ENCODE measurements at regions not wholly inside any gene's neighbourhood (a gene's known extent, or its start where the extent isn't known, plus 50 kb on each side); places are given as distances from the start of the nearest gene placed in this dataset.

DNA sequence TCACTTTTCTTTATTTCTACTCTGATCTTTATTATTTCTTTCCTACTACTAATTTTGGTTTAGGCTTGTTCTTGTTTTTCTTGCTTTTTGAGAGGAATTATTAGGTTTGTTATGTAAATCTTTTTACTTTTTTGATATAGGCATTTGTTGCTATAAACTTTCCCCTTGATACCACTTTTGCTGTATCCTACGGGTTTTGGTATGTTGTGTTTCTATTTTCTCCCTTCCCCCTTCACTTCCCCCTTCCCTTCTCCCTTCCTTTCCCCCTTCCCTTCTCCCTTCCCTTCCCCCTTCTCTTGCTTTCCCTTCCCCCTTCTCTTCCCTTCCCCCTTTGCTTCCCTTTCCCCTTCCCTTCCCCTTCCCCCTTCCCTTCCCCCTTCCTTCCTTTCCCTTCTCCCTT is 529.6 kb downstream of the RAB38 start:
- DNase-seq (no peak), ATAC-seq (no peak)
- H3K36me3 ChIP-seq: no peaks in the 10 kb centered on the region
- TF ChIP-seq CTCF (IDR thresholded peaks at IDR 0.05): no peak
- no peaks in the 10 kb centered on the region for H3K27me3 ChIP-seq
- intact Hi-C loops (cut with DNase I): no loop called here
- H3K4me3 ChIP-seq: no peak overlapping the region
- H3K4me1 ChIP-seq: no peaks in the 10 kb centered on the region
- no peak overlapping the region for H3K27ac ChIP-seq
- peaks cover 0 to 14% of the 10 kb centered on the region in 2 donors for H3K9me3 ChIP-seq

GRCh38 chr11:87639753-87640364 is 535.4 kb downstream of the RAB38 start:
- no peak for TF ChIP-seq CTCF (IDR thresholded peaks at IDR 0.05)

DNA sequence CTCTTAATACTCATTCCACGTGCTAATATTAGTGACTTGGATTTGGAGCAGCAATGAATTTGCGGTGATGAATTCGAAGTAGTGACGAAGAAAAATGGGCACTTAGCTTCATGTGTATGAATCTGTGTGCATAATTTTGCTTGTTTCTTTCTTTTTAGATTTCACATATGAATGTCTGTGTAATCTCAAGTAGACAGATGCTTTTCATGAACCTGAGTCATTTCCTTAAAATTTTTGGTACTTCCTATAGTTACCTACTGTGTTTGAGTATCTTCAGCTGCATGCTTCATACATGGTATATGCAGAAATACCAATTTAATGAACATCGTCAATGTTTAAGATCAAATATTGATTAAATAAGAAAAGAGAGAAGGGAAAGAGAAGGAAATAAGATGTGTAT is 540.2 kb downstream of the RAB38 start:
- no peak for ATAC-seq
- no peak for TF ChIP-seq CTCF (IDR thresholded peaks at IDR 0.05)
- Histone ChIP-seq H3K36me3 (no peaks in the 10 kb centered on the region), H3K4me3 (no peak overlapping the region), H3K9me3 (no peaks in the 10 kb centered on the region), H3K27me3 (no peaks in the 10 kb centered on the region), H3K4me1 (no peaks in the 10 kb centered on the region), H3K27ac (no peak overlapping the region)
- DNase-seq: no peak
- intact Hi-C loops (cut with DNase I): no loop called here

More at GRCh38 chr11:87639753-87640364, 535.4 kb downstream of the RAB38 start:
- Histone ChIP-seq H3K27me3 (no peaks in the 10 kb centered on the region), H3K27ac (no peak overlapping the region), H3K4me1 (no peaks in the 10 kb centered on the region), H3K36me3 (no peaks in the 10 kb centered on the region), H3K4me3 (no peak overlapping the region), H3K9me3 (no peaks in the 10 kb centered on the region)
- ATAC-seq: no peak
- intact Hi-C loops (cut with DNase I): no loop called here
- DNase-seq: no peak

DNA sequence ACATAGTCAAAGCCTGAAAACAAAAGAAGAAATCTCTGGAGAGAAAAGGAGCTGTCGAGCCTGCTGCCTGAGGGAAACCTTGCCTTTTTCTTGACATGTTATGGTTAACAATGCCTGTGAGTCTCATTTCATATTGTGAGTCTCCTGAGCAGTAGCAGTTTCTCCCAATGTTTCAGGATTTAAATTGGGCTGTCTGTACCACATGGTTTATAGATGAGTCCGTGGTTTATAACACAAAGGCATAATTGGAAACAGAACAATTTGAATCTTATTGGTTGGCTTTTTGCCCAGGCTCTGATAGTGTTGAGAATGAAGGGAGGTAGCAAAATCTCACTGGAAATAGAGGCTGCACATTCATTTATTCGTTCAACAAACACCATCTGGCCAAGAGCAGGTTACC is 540.9 kb downstream of the RAB38 start:
- Histone ChIP-seq H3K4me3 (no peak overlapping the region), H3K27me3 (no peaks in the 10 kb centered on the region), H3K36me3 (no peaks in the 10 kb centered on the region), H3K9me3 (no peaks in the 10 kb centered on the region), H3K4me1 (no peaks in the 10 kb centered on the region), H3K27ac (no peak overlapping the region)
- intact Hi-C loops (cut with DNase I): no loop called here
- no peak for DNase-seq
- no peak for ATAC-seq
- no peak for TF ChIP-seq CTCF (IDR thresholded peaks at IDR 0.05)

- no peak overlapping the region for H3K27ac ChIP-seq
- TF ChIP-seq CTCF (IDR thresholded peaks at IDR 0.05): no peak
- no peak for ATAC-seq
- H3K4me1 ChIP-seq: no peaks in the 10 kb centered on the region
- H3K9me3 ChIP-seq: peaks cover 0 to 13% of the 10 kb centered on the region in 2 donors
- no peaks in the 10 kb centered on the region for H3K36me3 ChIP-seq
- H3K27me3 ChIP-seq: no peaks in the 10 kb centered on the region
- DNase-seq: no peak
- H3K4me3 ChIP-seq: no peak overlapping the region
- intact Hi-C loops (cut with DNase I): no loop called here
Measured at GRCh38 chr11:87628957-87629356, 546.3 kb downstream of the RAB38 start.
